NK-92 (cell line): ENCODE measurements at regions not wholly inside any gene's neighbourhood (a gene's known extent, or its start where the extent isn't known, plus 50 kb on each side); places are given as distances from the start of the nearest gene placed in this dataset.
A peak's percentile ranks its signal among the peaks of the same experiment; 100 is the strongest.
"Not testable (repeated sequence)": the region's sequence is repeated elsewhere in the genome, so short reads cannot be mapped to it uniquely, and the experiment has no call there.

Experiments used
- DNase-seq: peaks from one replicate; lab custom pipeline; 2025; ENCODE audit not compliant: unreplicated experiment; lab: John Stamatoyannopoulos, UW

DNA sequence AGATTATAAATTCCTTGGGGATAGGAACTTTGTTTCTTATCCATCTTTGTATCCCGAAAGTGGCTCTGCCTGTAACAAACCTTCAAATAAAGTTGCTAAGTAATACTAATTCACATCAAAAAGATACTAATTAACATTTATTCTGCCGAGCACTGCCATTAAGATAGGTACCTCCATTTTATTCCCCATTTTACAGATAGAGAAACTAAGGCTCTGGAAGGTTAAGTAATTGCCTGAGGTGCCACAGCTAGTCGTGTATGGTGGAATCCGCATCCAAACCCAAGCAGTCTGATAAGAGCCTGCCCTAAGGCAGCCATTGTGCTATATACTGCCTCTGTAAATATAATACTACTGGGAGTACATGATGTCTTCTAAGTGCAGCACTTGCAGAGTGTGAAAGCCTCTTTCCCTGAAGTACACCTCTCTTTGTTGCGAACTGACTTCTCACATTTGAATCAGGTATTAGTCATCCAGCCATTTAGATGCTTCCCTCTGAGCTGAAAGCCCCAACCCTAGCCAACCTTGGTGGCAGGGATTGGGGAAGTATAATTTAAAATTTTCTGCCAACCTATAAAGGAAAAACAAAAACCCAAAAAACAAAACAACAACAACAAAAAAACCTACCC lies 78.5 kb upstream of the CHD2 start:
- no peak for DNase-seq

DNA sequence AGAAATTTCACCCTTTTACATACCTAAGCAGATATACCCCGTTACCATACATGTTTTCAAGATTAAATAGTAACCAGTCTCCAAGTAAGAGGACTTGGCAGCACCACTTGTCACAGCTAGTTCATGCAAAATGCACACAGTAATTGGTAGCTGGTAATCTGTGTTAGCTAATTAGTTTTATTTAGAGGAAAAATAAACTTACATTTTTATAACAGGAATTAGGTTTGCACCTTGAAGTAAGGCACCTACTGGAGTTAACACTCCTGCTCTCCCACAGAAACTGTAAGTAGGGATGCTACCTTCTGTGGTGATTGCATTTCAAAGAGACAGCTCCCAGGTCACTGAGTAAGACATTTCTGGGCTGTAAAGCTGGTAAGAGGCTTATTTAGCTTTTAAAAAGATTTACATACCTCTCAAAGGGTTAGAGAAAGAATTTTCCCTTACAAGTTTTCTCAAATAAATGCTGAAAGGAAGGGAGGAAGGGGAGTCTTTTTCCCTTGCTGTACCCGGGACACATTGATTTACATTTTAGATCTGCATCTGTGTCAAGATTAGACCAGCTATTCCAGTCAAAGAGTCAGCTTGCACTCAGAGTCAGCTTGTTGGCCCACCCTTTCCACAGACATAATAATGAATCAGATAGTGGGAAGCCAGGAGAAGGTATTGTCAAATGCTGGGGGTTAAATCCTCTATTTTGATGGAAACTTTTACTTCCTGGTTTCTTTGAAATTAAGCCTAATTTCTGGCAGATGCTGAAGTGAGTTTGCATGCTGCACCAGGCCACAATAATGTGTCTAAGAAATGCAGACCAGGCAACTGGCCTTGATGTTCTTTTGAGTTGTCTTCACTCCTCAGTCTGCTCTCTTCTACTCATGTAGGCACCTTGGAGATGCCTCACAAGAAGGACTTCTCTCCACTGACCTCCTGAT lies 77.6 kb upstream of the CHD2 start:
- DNase-seq: no peak

DNA sequence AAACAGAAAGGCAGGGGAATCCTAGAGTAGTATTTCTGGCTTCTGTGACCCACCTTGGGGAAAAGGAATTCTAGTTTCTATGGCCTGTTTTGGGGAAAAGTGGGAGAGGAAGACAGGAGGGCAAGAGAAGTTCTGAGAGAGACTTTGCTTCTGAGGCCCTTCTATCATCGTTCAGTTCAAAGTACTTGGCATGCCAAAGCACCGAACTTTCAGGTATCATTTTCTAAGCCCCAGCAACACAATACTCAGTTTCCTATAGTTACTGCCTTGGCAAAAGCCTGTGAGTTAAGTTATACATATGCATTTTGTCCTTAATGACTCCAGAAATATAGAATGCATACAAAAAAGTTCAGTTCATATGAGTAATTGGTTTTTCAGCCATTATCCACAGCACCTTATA lies 74.1 kb upstream of the CHD2 start:
- DNase-seq: no peak

DNA sequence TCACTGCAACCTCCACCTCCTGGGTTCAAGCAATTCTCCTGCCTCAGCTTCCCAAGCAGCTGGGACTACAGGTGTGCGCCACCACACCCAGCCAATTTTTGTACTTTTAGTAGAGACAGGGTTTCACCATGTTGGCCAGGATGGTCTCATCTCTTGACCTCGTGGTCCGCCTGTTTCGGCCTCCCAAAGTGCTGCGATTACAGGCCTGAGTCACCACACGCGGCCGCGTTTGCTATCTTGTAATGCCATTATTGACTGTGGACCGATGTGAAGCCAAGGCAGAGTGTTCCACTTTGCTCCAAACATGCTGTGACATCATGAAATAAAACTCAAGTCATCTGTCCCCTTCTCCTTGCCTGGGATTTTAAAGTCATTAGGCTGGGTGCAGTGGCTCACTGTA lies 72.1 kb upstream of the CHD2 start:
- DNase-seq: not testable (repeated sequence)

DNA sequence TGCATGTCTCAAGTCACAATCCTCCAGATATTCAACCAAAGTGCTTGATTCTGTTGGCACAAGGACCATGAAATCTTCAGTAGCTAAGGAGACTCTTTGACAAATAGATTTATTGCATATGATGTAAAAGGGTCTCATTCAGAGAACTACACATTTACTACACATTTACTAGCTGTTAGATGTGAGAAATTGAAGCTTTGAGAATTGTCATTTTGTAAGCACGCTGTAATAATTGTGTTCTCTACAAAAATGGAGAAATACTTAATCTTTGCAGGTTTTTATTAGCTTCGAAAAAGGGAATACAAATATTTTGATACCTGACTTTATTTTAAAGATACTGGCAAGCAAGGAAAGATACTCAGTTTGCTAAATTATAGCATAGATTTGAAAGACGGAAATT lies 70.2 kb upstream of the CHD2 start:
- DNase-seq: no peak

DNA sequence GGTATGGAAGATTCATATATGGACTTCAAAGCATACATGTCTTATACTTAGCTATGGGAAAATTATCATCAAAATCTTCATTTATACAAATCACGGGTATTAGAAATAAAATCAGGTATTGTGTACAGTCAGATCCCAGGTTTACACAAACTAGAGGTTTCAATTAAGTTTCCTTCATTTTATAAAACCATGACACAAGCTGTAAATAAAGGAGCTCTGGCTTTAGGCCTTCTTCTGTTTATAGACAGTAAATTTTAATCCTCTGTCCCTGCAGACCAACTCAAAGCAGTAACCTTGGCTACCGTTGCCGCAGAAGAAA lies 68.8 kb upstream of the CHD2 start:
- no peak for DNase-seq

DNA sequence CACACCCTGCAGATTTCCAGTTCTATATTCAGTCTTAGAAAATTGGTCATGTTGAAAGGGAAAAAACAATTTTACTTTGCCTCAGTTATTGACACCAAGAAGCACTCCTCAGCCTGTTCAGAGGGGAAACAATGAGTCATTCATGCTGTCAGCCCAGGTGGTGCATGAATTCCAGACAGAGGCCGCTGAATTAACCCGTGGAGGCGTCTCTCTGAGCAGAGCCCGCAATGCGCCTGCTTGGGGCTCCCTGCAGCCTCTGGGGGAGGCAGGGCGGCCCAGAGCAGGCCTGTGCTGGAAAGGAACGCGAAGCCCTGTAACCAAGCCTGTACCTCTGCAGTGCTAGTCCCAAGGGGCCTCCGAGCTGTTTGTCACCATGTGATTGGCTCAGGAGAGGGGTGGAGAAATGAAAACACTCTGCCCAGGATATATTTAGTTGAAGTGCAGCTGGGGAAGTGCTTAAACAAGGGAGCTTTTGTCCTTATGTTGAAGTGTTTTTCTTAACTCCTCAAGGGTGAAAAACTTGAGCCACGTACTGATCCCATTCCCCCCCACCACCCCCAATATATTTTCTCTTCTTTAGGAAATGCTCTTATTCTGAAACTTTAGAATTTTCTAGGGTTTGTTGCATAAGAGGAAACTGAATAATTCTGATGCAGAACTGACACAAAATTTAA lies 68.3 kb upstream of the CHD2 start:
- peak; percentile 56 for DNase-seq

DNA sequence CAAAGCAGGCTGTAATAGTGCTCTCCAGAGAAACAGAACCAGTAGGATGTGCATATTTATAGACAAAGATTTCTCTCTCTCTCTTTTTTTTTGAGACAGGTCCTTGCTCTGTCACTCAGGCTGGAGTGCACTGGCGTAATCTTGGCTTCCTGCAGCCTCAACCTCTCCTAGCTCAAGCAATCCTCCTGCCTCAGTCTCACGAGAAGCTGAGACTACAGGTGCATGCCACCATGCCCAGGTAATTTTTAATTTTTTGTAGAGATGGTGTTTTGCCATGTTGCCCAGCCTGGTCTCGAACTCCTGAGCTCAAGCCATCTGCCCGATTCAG lies 67.1 kb upstream of the CHD2 start:
- no peak for DNase-seq

DNA sequence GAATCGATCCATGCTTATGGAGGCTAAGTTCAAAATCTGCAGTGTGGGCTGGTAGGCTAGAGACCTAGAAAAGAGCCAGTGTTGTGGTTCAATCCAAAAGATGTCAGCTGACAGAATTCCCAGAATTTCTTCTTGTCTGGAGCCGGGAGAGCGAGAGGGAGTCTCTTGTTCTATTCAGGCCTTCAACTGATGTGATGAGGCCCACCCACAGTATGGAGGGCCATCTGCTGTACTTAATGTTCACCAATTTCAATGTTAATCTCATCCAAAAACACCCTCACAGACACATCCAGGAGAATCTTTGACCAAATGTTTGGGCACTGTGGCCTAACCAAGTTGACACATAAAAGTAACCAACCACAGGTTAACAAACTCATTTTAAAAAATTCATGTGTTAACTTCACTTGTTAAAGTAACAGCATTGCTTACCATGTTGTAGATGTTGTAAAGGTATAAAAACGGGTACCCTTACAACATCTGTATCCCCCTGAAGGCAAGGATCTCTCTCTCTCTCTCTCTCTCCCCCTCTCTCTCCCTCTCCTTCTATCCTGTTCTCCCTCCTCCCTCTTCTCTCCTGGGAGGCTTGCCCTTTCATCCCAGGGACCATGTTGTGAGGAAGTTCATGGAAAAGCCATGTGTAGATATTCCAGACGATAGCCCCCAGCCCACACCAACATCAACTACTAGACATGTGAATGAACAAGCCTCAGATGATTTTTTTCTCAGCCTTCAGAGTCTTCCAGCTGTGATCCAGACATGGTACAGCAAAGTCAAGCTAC lies 66.4 kb upstream of the CHD2 start:
- no peak for DNase-seq

DNA sequence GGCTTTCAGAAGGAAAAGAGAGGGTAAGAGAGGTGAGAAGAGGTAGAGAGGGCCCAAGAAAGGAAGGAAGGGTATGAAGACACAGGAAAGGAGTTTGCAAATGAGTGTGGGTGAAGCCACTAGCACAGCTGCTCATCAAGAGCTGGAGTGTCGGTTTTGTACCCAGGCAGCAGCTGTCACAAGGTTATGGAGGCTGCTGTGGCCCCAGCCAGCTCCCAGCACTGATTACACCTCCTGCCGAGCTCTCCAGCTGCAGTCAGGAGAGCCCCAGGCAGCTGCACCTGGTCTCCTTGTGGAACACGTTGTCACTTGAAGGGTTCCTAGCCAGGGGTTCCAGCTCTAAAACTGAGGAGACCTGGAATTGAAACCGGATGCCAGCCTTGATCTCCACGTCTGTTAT lies 60.4 kb upstream of the CHD2 start:
- DNase-seq: no peak

DNA sequence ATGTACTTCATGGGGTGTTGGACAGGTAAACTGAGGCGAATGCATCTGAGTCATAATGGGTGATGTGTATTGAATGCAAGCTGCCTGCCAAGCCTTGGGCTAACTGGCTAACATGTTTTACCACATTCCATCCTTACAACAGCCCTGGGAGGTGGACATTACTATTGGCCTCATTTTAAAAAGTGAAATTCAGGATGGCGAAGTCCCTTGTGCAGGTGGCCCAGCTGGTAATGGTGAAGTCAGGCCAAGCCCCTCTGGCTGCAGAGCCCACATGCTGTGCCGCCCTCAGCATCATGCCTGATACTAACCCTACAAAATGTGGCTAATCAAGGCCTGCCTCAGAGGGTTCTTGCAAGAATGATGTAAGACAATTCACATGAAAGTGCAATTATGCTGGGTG lies 60.0 kb upstream of the CHD2 start:
- no peak for DNase-seq

DNA sequence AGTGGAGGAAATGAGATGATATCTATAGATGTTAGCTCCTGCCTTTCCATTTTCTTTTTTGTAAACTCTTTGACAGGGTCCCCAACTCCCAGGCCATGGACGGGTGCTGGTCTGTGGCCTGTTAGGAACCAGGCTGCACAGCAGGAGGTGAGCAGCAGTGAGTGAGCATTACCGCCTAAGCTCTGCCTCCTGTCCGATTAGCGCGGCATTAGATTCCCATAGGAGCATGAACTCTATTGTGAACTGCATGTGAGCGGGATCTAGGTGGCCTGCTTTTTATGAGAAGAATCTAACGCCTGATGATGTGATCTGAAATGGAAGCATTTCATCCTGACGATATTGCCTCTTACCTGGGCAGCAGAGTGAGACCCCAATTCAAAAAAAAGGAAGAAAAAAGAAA lies 56.8 kb upstream of the CHD2 start:
- DNase-seq: no peak

DNA sequence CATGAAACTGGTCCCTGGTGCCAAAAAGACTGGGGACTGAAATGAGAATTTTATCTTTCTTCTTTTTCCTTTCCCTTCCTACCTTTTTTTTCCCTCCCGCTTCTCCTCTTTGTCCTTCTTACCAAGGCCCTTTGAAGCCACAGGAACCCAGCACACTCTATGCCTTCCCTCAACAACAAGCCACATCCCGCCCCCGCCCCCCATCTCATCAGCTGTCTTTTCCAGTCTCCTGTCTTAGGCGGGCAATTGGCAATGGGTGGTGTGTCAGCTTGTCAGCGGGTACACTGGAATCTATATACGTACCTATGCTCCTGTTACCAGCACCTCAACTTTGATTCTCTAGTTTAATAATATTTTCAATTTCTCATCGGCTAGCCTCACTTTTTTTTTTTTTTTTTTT lies 56.3 kb upstream of the CHD2 start:
- DNase-seq: no peak

DNA sequence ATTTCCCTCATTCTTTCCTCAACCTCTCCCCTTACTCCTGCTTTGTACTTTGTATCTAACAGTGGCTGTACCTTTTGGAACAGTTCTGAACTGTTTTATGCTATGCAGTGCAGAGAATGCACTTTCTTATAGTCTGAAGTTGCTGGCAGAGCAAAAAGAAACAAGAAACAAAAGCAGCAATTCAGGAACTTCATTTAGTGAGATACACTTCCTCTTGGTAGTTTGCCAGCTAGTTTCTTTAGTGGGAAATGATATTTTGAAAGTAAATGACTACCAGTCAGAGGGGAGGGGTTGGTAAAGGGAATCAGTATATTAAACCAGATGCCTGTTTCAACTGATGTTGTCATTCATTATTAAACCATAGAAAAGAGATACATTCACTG lies 55.0 kb upstream of the CHD2 start:
- no peak for DNase-seq

DNA sequence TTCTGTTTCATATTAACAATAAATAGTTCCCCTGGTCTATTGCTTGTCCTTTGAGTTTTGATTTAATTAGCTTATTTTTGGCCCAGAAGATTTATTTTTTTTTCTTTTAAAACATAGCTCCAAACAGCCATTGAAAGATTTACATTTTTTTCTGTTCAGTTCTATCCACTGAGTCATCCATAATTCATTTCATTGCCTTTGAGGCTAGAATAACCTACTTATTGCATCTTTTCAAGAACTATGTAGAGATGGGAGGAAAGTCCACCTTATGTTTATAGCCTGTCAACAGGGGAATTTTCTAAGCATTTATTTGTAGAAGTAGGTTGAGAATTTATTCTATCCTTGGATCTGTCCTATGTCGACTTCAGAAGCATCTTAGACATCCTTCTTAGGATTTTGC lies 53.4 kb upstream of the CHD2 start:
- DNase-seq: no peak

DNA sequence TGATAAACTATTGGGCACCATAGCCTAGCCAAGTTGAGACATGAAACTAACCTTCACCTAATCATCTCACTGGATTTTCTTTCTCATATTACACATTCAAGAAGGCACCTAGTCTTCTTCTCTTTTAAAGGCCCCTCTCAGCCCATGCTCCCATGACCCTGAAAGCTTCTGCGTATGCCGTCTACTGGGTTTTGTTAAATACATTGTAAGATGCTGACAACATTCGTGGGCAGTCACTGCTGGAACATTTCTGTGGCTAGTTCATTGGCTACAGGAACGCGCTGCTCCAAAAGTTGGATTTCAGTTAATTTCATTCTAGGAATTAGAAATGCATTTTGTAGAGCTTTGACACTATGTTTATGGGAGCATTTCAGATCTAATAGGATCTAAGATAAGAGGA lies 52.3 kb upstream of the CHD2 start:
- DNase-seq: no peak

DNA sequence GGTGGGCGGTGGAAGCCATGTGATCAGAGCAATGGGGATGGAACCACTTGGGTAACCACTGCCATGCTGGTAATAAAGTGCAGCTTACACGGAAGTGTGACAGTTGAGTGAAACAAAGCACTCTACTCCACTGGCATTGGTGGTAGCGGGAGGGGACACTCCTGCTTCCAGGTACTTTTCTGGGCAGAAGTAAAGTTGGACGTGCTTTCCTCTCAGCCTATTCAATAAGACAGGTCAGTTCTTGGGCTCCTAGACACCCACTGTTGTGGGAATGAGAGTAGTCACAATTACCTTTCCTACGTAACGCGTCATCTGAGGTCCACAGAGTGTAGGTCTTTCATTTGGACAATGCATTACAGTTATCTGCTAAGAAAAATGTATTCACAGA lies 51.7 kb upstream of the CHD2 start:
- no peak for DNase-seq

DNA sequence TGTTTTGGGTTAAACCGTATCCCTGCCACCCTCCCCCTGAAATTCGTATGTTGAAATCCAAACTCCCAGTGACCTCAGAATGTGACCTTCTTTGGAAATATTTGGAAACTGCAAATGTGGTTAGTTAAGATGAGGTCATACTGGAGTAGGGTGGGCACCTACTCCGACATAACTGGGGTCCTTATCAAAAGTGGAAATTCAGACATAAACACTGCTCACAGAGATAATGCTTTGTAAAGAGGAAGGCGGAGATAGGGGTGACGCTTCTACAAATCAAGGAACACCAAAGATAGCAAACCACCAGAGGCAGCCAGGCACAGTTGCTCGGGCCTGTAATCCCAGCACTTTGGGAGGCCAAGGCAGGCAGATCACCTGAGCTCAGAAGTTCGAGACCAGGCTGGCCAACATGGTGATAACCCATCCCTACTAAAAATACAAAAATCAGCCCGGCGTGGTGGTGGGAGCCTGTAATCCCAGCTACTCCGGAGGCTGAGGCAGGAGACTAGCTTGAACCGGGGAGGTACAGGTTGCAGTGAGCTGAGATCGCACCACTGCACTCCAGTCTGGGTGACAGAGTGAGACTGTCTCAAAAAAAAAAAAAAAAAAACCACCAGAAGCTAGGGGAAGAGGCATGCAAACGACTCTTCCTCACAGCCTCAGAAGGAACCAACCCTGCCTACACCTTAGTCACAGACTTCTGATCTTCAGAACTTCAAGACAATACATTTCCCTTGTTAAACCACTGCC lies 51.1 kb upstream of the CHD2 start:
- DNase-seq: no peak

DNA sequence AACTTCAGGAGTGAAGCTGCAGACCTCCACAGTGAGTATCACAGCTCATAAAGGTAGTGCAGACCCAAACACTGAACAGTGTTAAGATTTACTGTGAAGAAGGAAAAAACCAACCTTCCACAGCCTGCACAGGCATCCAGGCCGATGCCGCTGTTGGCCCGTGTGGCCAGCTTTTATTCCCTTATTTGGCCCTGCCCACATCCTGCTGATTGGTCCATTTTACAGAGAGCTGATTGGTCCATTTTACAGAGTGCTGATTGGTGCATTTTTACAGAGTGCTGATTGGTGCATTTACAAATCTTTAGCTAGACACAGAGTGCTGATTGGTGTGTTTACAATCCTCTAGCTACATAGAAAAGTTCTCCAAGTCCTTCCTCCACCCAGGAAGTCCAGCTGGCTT lies 49.9 kb upstream of the CHD2 start:
- not testable (repeated sequence) for DNase-seq
